WTC11 (cell line): ENCODE measurements at regions not wholly inside any gene's neighbourhood (a gene's known extent, or its start where the extent isn't known, plus 50 kb on each side); places are given as distances from the start of the nearest gene placed in this dataset.

ENCODE experiments used
- ATAC-seq: fragments of 200-7000 bp; cut with Tn5 transposase; 2 replicates; pipeline ENCODE4 v1.10.0; 2021; ENCODE audit warnings: mild to moderate bottlenecking, moderate library complexity
- CTCF ChIA-PET: fragments of 300-600 bp; sonication (Branson Sonifier 250); formaldehyde crosslinking; loops from one replicate; lab custom pipeline; 2021; ENCODE audit warnings: antibody characterized with exemption; lab: Charles Lee
- POLR2A ChIA-PET: fragments of 350-600 bp; sonication (Branson Sonifier 250); formaldehyde crosslinking; loops from one replicate; lab custom pipeline; 2021; ENCODE audit warnings: antibody characterized with exemption; lab: Charles Lee
- DNase-seq: peaks from one replicate; pipeline ENCODE4 v3.0.0; 2021; ENCODE audit warnings: low spot score
- H3K27ac Mint-ChIP-seq: 2 replicates; pipeline ENCODE4 v1.8.0; 2021; ENCODE audit warnings: mixed read lengths
- H3K27me3 Mint-ChIP-seq: 2 replicates; pipeline ENCODE4 v1.8.0; 2021; ENCODE audit warnings: low read depth, mild to moderate bottlenecking, moderate library complexity, mixed read lengths
- H3K36me3 Mint-ChIP-seq: 2 replicates; pipeline ENCODE4 v1.8.0; 2021; ENCODE audit warnings: mixed read lengths
- H3K4me1 Mint-ChIP-seq: 2 replicates; pipeline ENCODE4 v1.8.0; 2022; ENCODE audit warnings: mixed read lengths
- H3K4me3 Mint-ChIP-seq: 2 replicates; pipeline ENCODE4 v1.8.0; 2021; ENCODE audit warnings: mild to moderate bottlenecking, moderate library complexity, mixed read lengths
- H3K9me3 Mint-ChIP-seq: 2 replicates; pipeline ENCODE4 v1.8.0; 2021; ENCODE audit warnings: mixed read lengths
- AR ChIP-seq: fragments of 250-450 bp; sonication (Bioruptor Pico); IDR thresholded peaks from 2 replicates; pipeline ENCODE4 v1.9.0; 2021; ENCODE audit warnings: mild to moderate bottlenecking
- ATF1 ChIP-seq: sonication (generic); formaldehyde crosslinking; IDR thresholded peaks from 2 replicates; pipeline ENCODE4 v1.8.1; 2023; ENCODE audit warnings: mild to moderate bottlenecking, moderate library complexity, missing genetic modification reagents
- CTCF ChIP-seq: fragments of 200-600 bp; IDR thresholded peaks from 2 replicates; pipeline ENCODE4 v1.8.0; 2022; ENCODE audit warnings: antibody characterized with exemption
- EMX1 ChIP-seq: fragments of 250-450 bp; sonication (Bioruptor Pico); IDR thresholded peaks from 2 replicates; pipeline ENCODE4 v1.8.0; 2021; ENCODE audit warnings: mild to moderate bottlenecking
- GABPB1 ChIP-seq: sonication (generic); formaldehyde crosslinking; IDR thresholded peaks from 2 replicates; pipeline ENCODE4 v1.8.1; 2023; ENCODE audit warnings: mild to moderate bottlenecking, missing genetic modification reagents
- GRHL2 ChIP-seq: fragments of 250-450 bp; sonication (Bioruptor Pico); IDR thresholded peaks from 2 replicates; pipeline ENCODE4 v1.8.0; 2022; ENCODE audit warnings: mild to moderate bottlenecking, moderate library complexity; ENCODE audit not compliant: insufficient replicate concordance, severe bottlenecking
- GTF2I ChIP-seq: fragments of 250-450 bp; sonication (Bioruptor Pico); conservative IDR thresholded peaks from 2 replicates; pipeline ENCODE4 v1.4.0; 2021; ENCODE audit warnings: mild to moderate bottlenecking
- IRF1 ChIP-seq: sonication (generic); formaldehyde crosslinking; IDR thresholded peaks from 2 replicates; pipeline ENCODE4 v1.8.0; 2023; ENCODE audit warnings: missing genetic modification reagents
- MLX ChIP-seq: sonication (generic); formaldehyde crosslinking; IDR thresholded peaks from 2 replicates; pipeline ENCODE4 v1.8.1; 2023; ENCODE audit warnings: mild to moderate bottlenecking, missing genetic modification reagents, moderate library complexity
- MXD4 ChIP-seq: fragments of 250-450 bp; sonication (Bioruptor Pico); IDR thresholded peaks from 2 replicates; pipeline ENCODE4 v1.8.0; 2021; ENCODE audit warnings: mild to moderate bottlenecking, moderate library complexity, borderline replicate concordance
- NFATC4 ChIP-seq: fragments of 250-450 bp; sonication (Bioruptor Pico); IDR thresholded peaks from 2 replicates; pipeline ENCODE4 v1.9.0; 2021; ENCODE audit warnings: mild to moderate bottlenecking
- NR1H2 ChIP-seq: sonication (generic); formaldehyde crosslinking; IDR thresholded peaks from 2 replicates; pipeline ENCODE4 v1.9.0; 2021; ENCODE audit warnings: mild to moderate bottlenecking, moderate library complexity, missing genetic modification reagents
- PRRX2 ChIP-seq: fragments of 250-450 bp; sonication (Bioruptor Pico); IDR thresholded peaks from 2 replicates; pipeline ENCODE4 v1.8.0; 2021; ENCODE audit warnings: mild to moderate bottlenecking
- RELA ChIP-seq: sonication (generic); formaldehyde crosslinking; IDR thresholded peaks from 2 replicates; pipeline ENCODE4 v1.8.1; 2022; ENCODE audit warnings: missing genetic modification reagents, mild to moderate bottlenecking, borderline replicate concordance
- TP53 ChIP-seq: sonication (generic); formaldehyde crosslinking; IDR thresholded peaks from 2 replicates; pipeline ENCODE4 v1.8.1; 2023; ENCODE audit warnings: mild to moderate bottlenecking, missing genetic modification reagents
- ZMAT4 ChIP-seq: fragments of 250-450 bp; sonication (Bioruptor Pico); IDR thresholded peaks from 2 replicates; pipeline ENCODE4 v1.9.0; 2021; ENCODE audit warnings: mild to moderate bottlenecking
- ZNF138 ChIP-seq: sonication (generic); formaldehyde crosslinking; conservative IDR thresholded peaks from 2 replicates; pipeline ENCODE4 v1.8.1; 2022; ENCODE audit warnings: mild to moderate bottlenecking, moderate library complexity, missing genetic modification reagents
- ZNF219 ChIP-seq: sonication (generic); formaldehyde crosslinking; IDR thresholded peaks from 2 replicates; pipeline ENCODE4 v1.8.0; 2023; ENCODE audit warnings: missing genetic modification reagents, mild to moderate bottlenecking, borderline replicate concordance
- ZNF396 ChIP-seq: fragments of 250-450 bp; sonication (Bioruptor Pico); IDR thresholded peaks from 2 replicates; pipeline ENCODE4 v1.8.0; 2021; ENCODE audit warnings: mild to moderate bottlenecking, moderate library complexity, borderline replicate concordance
- ZNF416 ChIP-seq: fragments of 250-450 bp; sonication (Bioruptor Pico); IDR thresholded peaks from 2 replicates; pipeline ENCODE4 v1.9.0; 2021; ENCODE audit warnings: mild to moderate bottlenecking, inconsistent platforms
- ZNF423 ChIP-seq: fragments of 250-450 bp; sonication (Bioruptor Pico); IDR thresholded peaks from 2 replicates; pipeline ENCODE4 v2.1.2; 2022; ENCODE audit warnings: mild to moderate bottlenecking, moderate library complexity
- ZNF671 ChIP-seq: fragments of 250-450 bp; sonication (Bioruptor Pico); IDR thresholded peaks from 2 replicates; pipeline ENCODE4 v1.8.0; 2021; ENCODE audit warnings: mild to moderate bottlenecking
- TF ChIP-seq, protein P1 (sequence below): sonication (generic); formaldehyde crosslinking; conservative IDR thresholded peaks from 2 replicates; pipeline ENCODE4 v1.8.1; 2022; ENCODE audit warnings: mild to moderate bottlenecking, missing genetic modification reagents
- TF ChIP-seq, protein P2 (sequence below): sonication (generic); formaldehyde crosslinking; IDR thresholded peaks from 2 replicates; pipeline ENCODE4 v1.8.0; 2022; ENCODE audit warnings: missing genetic modification reagents

DNA sequence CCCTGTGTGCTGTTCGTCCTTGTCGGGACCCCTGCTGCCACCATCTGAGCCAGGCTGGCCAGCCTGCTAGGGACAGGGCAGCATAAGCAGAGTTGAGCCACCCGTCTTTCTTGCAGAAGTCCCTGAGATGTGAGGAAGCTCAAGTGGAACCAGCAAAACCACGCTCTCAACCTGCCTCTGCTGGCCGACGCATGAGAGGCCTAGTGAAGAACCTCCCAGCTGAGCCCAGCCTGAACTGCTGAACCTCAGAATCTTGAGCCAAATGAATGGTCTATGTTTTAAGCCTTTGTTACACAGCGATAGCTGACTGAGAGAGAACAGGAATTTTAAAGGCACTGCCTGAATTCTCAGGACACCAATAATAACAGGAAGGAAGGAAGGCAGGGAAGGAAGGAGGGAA is 98.9 kb upstream of the ADRA2C start (continued):
- TF ChIP-seq AR (CRISPR knock-in tag) (no peak), TP53 (CRISPR knock-in tag) (no peak), EMX1 (CRISPR knock-in tag) (no peak)

GRCh38 chr4:3666263-3666662 is 99.9 kb upstream of the ADRA2C start:
- TF ChIP-seq ATF1 (CRISPR knock-in tag) (no peak), ZNF416 (CRISPR knock-in tag) (no peak), GABPB1 (CRISPR knock-in tag) (no peak), NFATC4 (CRISPR knock-in tag) (no peak), CTCF (no peak), MLX (CRISPR knock-in tag) (no peak), MXD4 (CRISPR knock-in tag) (no peak), ZNF671 (CRISPR knock-in tag) (no peak), IRF1 (CRISPR knock-in tag) (no peak), ZNF396 (CRISPR knock-in tag) (no peak), ZNF423 (CRISPR knock-in tag) (no peak), ZNF219 (no peak), ZNF138 (CRISPR knock-in tag) (no peak), RELA (CRISPR knock-in tag) (no peak), GRHL2 (no peak)
- TF ChIP-seq, protein P1, sequence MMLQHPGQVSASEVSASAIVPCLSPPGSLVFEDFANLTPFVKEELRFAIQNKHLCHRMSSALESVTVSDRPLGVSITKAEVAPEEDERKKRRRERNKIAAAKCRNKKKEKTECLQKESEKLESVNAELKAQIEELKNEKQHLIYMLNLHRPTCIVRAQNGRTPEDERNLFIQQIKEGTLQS (CRISPR knock-in tag), result no peak
- CTCF ChIA-PET, result no interaction called here
- POLR2A ChIA-PET, result no interaction called here
- DNase-seq, result no peak
- H3K4me3 Mint-ChIP-seq, result no peak overlapping the region
- no peak overlapping the region for H3K27ac Mint-ChIP-seq
- ATAC-seq, result no peak
- 0 out of 2 replicates have a peak, but pooled peaks cover 3% of the 10 kb centered on the region for H3K36me3 Mint-ChIP-seq
- H3K4me1 Mint-ChIP-seq, result no peaks in the 10 kb centered on the region
- peaks cover 6% of the 10 kb centered on the region; the same call in 1 of the 2 replicates for H3K27me3 Mint-ChIP-seq
- H3K9me3 Mint-ChIP-seq, result peaks cover 14% of the 10 kb centered on the region

GRCh38 chr4:3665360-3665891 is 100.8 kb upstream of the ADRA2C start:
- H3K27me3 Mint-ChIP-seq, result peaks cover 6% of the 10 kb centered on the region; the same call in 1 of the 2 replicates
- H3K36me3 Mint-ChIP-seq, result 0 out of 2 replicates have a peak, but pooled peaks cover 3% of the 10 kb centered on the region
- H3K4me1 Mint-ChIP-seq, result peaks cover 2% of the 10 kb centered on the region; the same call in 1 of the 2 replicates
- H3K4me3 Mint-ChIP-seq, result no peak overlapping the region
- no peak for DNase-seq
- no peak overlapping the region for H3K27ac Mint-ChIP-seq
- POLR2A ChIA-PET, result no interaction called here
- ATAC-seq, result no peak
- H3K9me3 Mint-ChIP-seq, result peaks cover 14% of the 10 kb centered on the region
- CTCF ChIA-PET, result no interaction called here
- TF ChIP-seq ZMAT4 (CRISPR knock-in tag) (no peak), MXD4 (CRISPR knock-in tag) (no peak), PRRX2 (CRISPR knock-in tag) (no peak), GTF2I (CRISPR knock-in tag) (no peak), EMX1 (CRISPR knock-in tag) (no peak), NR1H2 (CRISPR knock-in tag) (no peak)
- TF ChIP-seq, protein P2, sequence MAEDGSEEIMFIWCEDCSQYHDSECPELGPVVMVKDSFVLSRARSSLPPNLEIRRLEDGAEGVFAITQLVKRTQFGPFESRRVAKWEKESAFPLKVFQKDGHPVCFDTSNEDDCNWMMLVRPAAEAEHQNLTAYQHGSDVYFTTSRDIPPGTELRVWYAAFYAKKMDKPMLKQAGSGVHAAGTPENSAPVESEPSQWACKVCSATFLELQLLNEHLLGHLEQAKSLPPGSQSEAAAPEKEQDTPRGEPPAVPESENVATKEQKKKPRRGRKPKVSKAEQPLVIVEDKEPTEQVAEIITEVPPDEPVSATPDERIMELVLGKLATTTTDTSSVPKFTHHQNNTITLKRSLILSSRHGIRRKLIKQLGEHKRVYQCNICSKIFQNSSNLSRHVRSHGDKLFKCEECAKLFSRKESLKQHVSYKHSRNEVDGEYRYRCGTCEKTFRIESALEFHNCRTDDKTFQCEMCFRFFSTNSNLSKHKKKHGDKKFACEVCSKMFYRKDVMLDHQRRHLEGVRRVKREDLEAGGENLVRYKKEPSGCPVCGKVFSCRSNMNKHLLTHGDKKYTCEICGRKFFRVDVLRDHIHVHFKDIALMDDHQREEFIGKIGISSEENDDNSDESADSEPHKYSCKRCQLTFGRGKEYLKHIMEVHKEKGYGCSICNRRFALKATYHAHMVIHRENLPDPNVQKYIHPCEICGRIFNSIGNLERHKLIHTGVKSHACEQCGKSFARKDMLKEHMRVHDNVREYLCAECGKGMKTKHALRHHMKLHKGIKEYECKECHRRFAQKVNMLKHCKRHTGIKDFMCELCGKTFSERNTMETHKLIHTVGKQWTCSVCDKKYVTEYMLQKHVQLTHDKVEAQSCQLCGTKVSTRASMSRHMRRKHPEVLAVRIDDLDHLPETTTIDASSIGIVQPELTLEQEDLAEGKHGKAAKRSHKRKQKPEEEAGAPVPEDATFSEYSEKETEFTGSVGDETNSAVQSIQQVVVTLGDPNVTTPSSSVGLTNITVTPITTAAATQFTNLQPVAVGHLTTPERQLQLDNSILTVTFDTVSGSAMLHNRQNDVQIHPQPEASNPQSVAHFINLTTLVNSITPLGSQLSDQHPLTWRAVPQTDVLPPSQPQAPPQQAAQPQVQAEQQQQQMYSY, result no peak
